HCT116 (cell line): ENCODE measurements at regions not wholly inside any gene's neighbourhood (a gene's known extent, or its start where the extent isn't known, plus 50 kb on each side); places are given as distances from the start of the nearest gene placed in this dataset.

Source experiments
- ATAC-seq: fragments of 200-7000 bp; cut with Tn5 transposase; 2 replicates; pipeline ENCODE4 v1.9.1; 2020; ENCODE audit warnings: mild to moderate bottlenecking, moderate library complexity
- BruUV-seq: library from RNA; stranded (reverse); fragments of 400-500 nt; replicated peaks from 2 replicates; lab custom pipeline; 2021; lab: Mats Ljungman, UMichigan
- CTCF ChIA-PET: fragments of 300-600 bp; sonication (Branson Sonifier 250); formaldehyde crosslinking; loops from one replicate; lab custom pipeline; 2021; ENCODE audit warnings: antibody characterized with exemption; lab: Charles Lee
- POLR2A ChIA-PET: fragments of 300-600, 350-600 bp; sonication (Branson Sonifier 250); formaldehyde crosslinking; loops from one replicate; lab custom pipeline; 2021; ENCODE audit warnings: antibody characterized with exemption; lab: Charles Lee
- RAD21 ChIA-PET, 2 experiments: fragments of 300-600 bp; sonication (Branson Sonifier 250); formaldehyde crosslinking; loops; one replicate each; lab custom pipeline; 2023; ENCODE audit warnings: low total read pairs in 2 of 2; ENCODE audit not compliant: uncharacterized antibody in 2 of 2, unreplicated experiment in 2 of 2, low non-redundant PET in 1 of 2; lab: Charles Lee
- DNase-seq: peaks from one replicate; pipeline ENCODE4 v3.0.0-alpha.2; 2010; ENCODE audit warnings: low read depth, low spot score
- H2AFZ ChIP-seq: fragments of 200-600 bp; shearing (Covaris generic), sonication (generic); 2 replicates; pipeline ENCODE4 v1.6.1; 2017; ENCODE audit warnings: low read depth, mixed run types, mixed read lengths, antibody characterized with exemption, low read length; ENCODE audit not compliant: poor library complexity, severe bottlenecking
- H3K27ac ChIP-seq: 2 replicates; pipeline ENCODE4 v1.5.1; 2012; ENCODE audit warnings: low read depth, low read length
- H3K27me3 ChIP-seq: fragments of 200-600 bp; sonication (generic); 2 replicates; pipeline ENCODE4 v1.6.1; 2016; ENCODE audit warnings: mixed run types, low read length, mixed read lengths; ENCODE audit not compliant: insufficient read depth
- H3K36me3 ChIP-seq, 2 experiments: fragments of 200-500 bp in 1 of 2; fragments of 200-600 bp in 1 of 2; sonication (Bioruptor generic) in 1 of 2; sonication (generic) in 1 of 2; 2 replicates each; pipeline versions ENCODE4 v1.5.1 to v1.6.1; 2014 to 2016; ENCODE audit warnings: low read length in 2 of 2, inconsistent platforms in 1 of 2, mixed read lengths in 1 of 2, mixed run types in 1 of 2; ENCODE audit not compliant: insufficient read depth in 2 of 2, control insufficient read depth in 1 of 2
- H3K4me1 ChIP-seq, 2 experiments: fragments of 200-600 bp in 1 of 2; sonication (generic) in 1 of 2; 2 replicates each; pipeline versions ENCODE4 v1.5.1 to v1.6.1; 2012 to 2017; ENCODE audit warnings: low read length in 2 of 2, inconsistent platforms in 1 of 2, mild to moderate bottlenecking in 1 of 2, mixed read lengths in 1 of 2, mixed run types in 1 of 2, moderate library complexity in 1 of 2; ENCODE audit not compliant: insufficient read depth in 2 of 2, control insufficient read depth in 1 of 2
- H3K4me2 ChIP-seq: fragments of 200-600 bp; sonication (generic); 2 replicates; pipeline ENCODE4 v1.6.1; 2017; ENCODE audit warnings: mixed run types, low read length, mixed read lengths
- H3K4me3 ChIP-seq, 2 experiments: fragments of 200-600 bp in 1 of 2; sonication (generic) in 1 of 2; replicated peaks in 1 of 2; 2 replicates each; pipeline ENCODE4 v1.5.1; 2011 to 2016; ENCODE audit warnings: low read length in 2 of 2, control low read depth in 1 of 2, low read depth in 1 of 2, mild to moderate bottlenecking in 1 of 2, mixed read lengths in 1 of 2, mixed run types in 1 of 2
- H3K79me2 ChIP-seq: fragments of 200-600 bp; sonication (generic); 2 replicates; pipeline ENCODE4 v1.6.1; 2017; ENCODE audit warnings: mild to moderate bottlenecking, mixed run types, low read length, moderate library complexity, mixed read lengths; ENCODE audit not compliant: insufficient read depth
- H3K9ac ChIP-seq: fragments of 200-600 bp; sonication (generic); 2 replicates; pipeline ENCODE4 v1.6.1; 2016; ENCODE audit warnings: low read length, mixed read lengths
- H3K9me2 ChIP-seq: fragments of 200-600 bp; sonication (generic), shearing (Covaris generic); 2 replicates; pipeline ENCODE4 v1.6.1; 2017; ENCODE audit warnings: mixed run types, mild to moderate bottlenecking, moderate library complexity; ENCODE audit not compliant: insufficient read depth
- H3K9me3 ChIP-seq, 2 experiments: fragments of 200-500 bp in 1 of 2; fragments of 200-600 bp in 1 of 2; sonication (Bioruptor generic) in 1 of 2; sonication (generic) in 1 of 2; 2 replicates each; pipeline ENCODE4 v1.6.1; 2014 to 2017; ENCODE audit warnings: low read length in 2 of 2, mixed read lengths in 2 of 2, inconsistent platforms in 1 of 2, low read depth in 1 of 2, mild to moderate bottlenecking in 1 of 2, mixed run types in 1 of 2, moderate library complexity in 1 of 2; ENCODE audit not compliant: control insufficient read depth in 1 of 2, insufficient read depth in 1 of 2
- H4K20me1 ChIP-seq: fragments of 200-600 bp; sonication (generic), shearing (Covaris generic); 2 replicates; pipeline ENCODE4 v1.6.1; 2017; ENCODE audit warnings: mixed run types, mild to moderate bottlenecking, moderate library complexity; ENCODE audit not compliant: insufficient read depth
- ELF1 ChIP-seq: IDR thresholded peaks from 2 replicates; pipeline ENCODE4 v1.6.1; 2012; ENCODE audit warnings: low read depth, borderline replicate concordance
- EZH2phosphoT487 ChIP-seq: fragments of 200-600 bp; IDR thresholded peaks from 2 replicates; pipeline ENCODE4 v1.6.1; 2018; ENCODE audit warnings: antibody characterized with exemption, borderline replicate concordance
- FOSL1 ChIP-seq: IDR thresholded peaks from 2 replicates; pipeline ENCODE4 v1.6.1; 2012; ENCODE audit warnings: low read depth
- POLR2A ChIP-seq: IDR thresholded peaks from 2 replicates; pipeline ENCODE4 v1.7.0; 2011; ENCODE audit warnings: borderline replicate concordance; ENCODE audit not compliant: insufficient read depth, insufficient read length; ENCODE audit errors: extremely low read depth
- SIN3A ChIP-seq: IDR thresholded peaks from 2 replicates; pipeline ENCODE4 v1.6.1; 2012; ENCODE audit warnings: low read depth
- intact Hi-C: fragments of 100-400 bp; cut with micrococcal nuclease; formaldehyde crosslinking; loops from 2 replicates; pipeline ENCODE4 v1.10.0; 2022
- TF ChIP-seq, protein P1 (sequence below): IDR thresholded peaks from 2 replicates; pipeline ENCODE4 v1.6.1; 2012
- TF ChIP-seq, protein P2 (sequence below): IDR thresholded peaks from 2 replicates; pipeline ENCODE4 v1.6.1; 2012; ENCODE audit warnings: low read depth
- TF ChIP-seq, protein P3 (sequence below): IDR thresholded peaks from 2 replicates; pipeline ENCODE4 v1.6.1; 2012

DNA sequence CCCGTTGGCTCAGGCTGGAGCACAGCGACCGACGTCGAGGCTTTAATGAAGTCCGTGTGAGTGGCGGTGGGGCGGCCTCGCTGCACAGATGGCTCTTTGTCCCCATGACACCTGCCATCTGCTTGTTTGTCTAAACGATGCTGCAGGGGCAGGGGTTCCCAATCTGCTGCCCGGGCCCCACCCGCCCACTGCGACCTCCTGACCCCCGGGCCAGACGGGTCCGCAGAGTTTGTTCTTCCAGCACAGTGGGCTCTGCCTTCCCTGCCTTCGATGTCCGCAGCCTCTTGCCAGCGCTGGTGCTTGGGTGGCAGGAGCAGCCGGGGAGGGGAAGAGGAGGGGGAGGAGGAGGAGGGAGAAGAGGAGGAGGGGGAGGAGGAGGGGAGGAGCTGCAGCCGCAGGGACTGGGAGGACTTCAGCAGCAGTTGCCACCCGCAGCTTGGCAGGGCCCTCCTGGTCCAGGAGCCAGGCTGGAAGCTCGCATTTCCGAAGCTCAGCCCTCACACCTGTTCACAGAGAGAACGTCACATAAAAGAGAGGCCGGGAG lies 210.0 kb downstream of the DLL1 start (continued):
- no peak for TF ChIP-seq SIN3A

DNA sequence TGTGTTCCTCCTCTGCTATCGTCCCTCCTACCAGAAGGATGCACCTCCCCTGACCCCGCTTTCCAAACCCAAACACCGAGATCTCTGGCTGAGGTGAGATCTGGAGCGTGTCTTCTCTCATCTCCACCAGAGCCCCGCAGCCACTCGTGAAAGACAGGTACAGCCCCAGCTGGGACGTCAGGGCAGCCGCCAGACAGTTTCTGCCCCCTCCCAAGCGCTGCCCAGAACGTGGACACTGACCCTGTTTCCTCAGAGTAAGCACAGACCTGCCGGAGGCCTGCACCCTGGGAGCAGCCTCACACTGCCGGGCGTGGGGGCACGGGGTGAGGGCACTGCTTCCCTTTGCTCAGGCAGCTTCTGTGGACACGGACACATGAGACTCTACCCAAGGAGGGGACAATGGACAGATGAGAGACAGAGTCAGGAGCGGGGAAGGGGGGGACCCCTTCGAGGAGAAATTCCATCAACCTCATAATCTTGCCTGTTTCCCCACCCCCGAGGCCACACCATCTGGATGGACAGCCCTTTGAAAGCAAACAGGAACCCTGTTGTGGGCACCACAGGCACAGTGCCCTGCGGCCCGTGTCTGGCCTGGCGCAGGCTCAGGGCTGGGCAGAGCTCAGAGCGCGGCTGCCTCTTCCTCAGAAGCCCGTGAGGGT lies 210.6 kb downstream of the DLL1 start:
- TF ChIP-seq, protein P1, sequence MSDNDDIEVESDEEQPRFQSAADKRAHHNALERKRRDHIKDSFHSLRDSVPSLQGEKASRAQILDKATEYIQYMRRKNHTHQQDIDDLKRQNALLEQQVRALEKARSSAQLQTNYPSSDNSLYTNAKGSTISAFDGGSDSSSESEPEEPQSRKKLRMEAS, result no peak
- no peak for TF ChIP-seq ELF1
- no peak for TF ChIP-seq POLR2A
- TF ChIP-seq, protein P2, sequence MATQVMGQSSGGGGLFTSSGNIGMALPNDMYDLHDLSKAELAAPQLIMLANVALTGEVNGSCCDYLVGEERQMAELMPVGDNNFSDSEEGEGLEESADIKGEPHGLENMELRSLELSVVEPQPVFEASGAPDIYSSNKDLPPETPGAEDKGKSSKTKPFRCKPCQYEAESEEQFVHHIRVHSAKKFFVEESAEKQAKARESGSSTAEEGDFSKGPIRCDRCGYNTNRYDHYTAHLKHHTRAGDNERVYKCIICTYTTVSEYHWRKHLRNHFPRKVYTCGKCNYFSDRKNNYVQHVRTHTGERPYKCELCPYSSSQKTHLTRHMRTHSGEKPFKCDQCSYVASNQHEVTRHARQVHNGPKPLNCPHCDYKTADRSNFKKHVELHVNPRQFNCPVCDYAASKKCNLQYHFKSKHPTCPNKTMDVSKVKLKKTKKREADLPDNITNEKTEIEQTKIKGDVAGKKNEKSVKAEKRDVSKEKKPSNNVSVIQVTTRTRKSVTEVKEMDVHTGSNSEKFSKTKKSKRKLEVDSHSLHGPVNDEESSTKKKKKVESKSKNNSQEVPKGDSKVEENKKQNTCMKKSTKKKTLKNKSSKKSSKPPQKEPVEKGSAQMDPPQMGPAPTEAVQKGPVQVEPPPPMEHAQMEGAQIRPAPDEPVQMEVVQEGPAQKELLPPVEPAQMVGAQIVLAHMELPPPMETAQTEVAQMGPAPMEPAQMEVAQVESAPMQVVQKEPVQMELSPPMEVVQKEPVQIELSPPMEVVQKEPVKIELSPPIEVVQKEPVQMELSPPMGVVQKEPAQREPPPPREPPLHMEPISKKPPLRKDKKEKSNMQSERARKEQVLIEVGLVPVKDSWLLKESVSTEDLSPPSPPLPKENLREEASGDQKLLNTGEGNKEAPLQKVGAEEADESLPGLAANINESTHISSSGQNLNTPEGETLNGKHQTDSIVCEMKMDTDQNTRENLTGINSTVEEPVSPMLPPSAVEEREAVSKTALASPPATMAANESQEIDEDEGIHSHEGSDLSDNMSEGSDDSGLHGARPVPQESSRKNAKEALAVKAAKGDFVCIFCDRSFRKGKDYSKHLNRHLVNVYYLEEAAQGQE, result no peak
- no peak for TF ChIP-seq EZH2phosphoT487
- TF ChIP-seq, protein P3, sequence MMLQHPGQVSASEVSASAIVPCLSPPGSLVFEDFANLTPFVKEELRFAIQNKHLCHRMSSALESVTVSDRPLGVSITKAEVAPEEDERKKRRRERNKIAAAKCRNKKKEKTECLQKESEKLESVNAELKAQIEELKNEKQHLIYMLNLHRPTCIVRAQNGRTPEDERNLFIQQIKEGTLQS, result no peak
- no peak for TF ChIP-seq FOSL1
- intact Hi-C loops, result no loop called here
- Histone ChIP-seq H2AFZ (no peak overlapping the region), H3K4me1 (no peaks in the 10 kb centered on the region), H3K9me2 (no peaks in the 10 kb centered on the region), H3K9me3 (no peaks in the 10 kb centered on the region), H3K4me2 (no peak overlapping the region), H3K9ac (no peak overlapping the region), H3K4me3 (no peak overlapping the region), H3K27me3 (no peaks in the 10 kb centered on the region), H3K27ac (no peak overlapping the region), H3K36me3 (no peaks in the 10 kb centered on the region), H3K79me2 (no peaks in the 10 kb centered on the region), H4K20me1 (no peaks in the 10 kb centered on the region)
- CTCF ChIA-PET, result no interaction called here
- DNase-seq, result no peak
- POLR2A ChIA-PET, result no interaction called here
- RAD21 ChIA-PET, result no interaction called here
- BruUV-seq, result no TSS peak
- ATAC-seq, result no peak
